ENCODE measurements at regions not wholly inside any gene's neighbourhood (a gene's known extent, or its start where the extent isn't known, plus 50 kb on each side); places are given as distances from the start of the nearest gene placed in this dataset.

GRCh38 chr4:181761156-181761555, 482.0 kb upstream of the TENM3 start:
- H3K27ac ChIP-seq (ENCODE audit: low read length), result no peak overlapping the region
- intact Hi-C loops (cut with DNase I), result no loop called here
- no peaks in the 10 kb centered on the region for H3K4me1 ChIP-seq (ENCODE audit: control insufficient read depth, insufficient read depth, low read length)
- no peaks in the 10 kb centered on the region for H3K27me3 ChIP-seq (ENCODE audit: control insufficient read depth, insufficient read depth)
- H3K4me3 ChIP-seq (ENCODE audit: low read length), result no peak overlapping the region
- ATAC-seq, result no peak
- no peaks in the 10 kb centered on the region for H3K9me3 ChIP-seq (ENCODE audit: control insufficient read depth, low read length)
- no peak for DNase-seq
- WGBS, result 54% methylated on average over 7 of the region's 7 CpGs

- Histone ChIP-seq H3K27me3 (ENCODE audit: control insufficient read depth, insufficient read depth) (no peaks in the 10 kb centered on the region), H3K9me3 (ENCODE audit: control insufficient read depth, low read length) (no peaks in the 10 kb centered on the region), H3K27ac (ENCODE audit: low read length) (no peak overlapping the region), H3K4me3 (ENCODE audit: low read length) (no peak overlapping the region), H3K4me1 (ENCODE audit: control insufficient read depth, insufficient read depth, low read length) (no peaks in the 10 kb centered on the region)
- 79% methylated on average over 9 of the region's 9 CpGs for WGBS
- no peak for DNase-seq
- no peak for ATAC-seq
- intact Hi-C loops (cut with DNase I), result no loop called here
These were observed 477.1 kb upstream of the TENM3 start for GRCh38 chr4:181766061-181766548.

GRCh38 chr4:181770971-181771370, 472.2 kb upstream of the TENM3 start:
- ATAC-seq (no peak), DNase-seq (no peak)
- H3K9me3 ChIP-seq (ENCODE audit: control insufficient read depth, low read length), result no peaks in the 10 kb centered on the region
- no peak overlapping the region for H3K27ac ChIP-seq (ENCODE audit: low read length)
- intact Hi-C loops (cut with DNase I), result no loop called here
- no peaks in the 10 kb centered on the region for H3K4me1 ChIP-seq (ENCODE audit: control insufficient read depth, insufficient read depth, low read length)
- WGBS, result 85% methylated on average over 1 of the region's 1 CpG
- H3K4me3 ChIP-seq (ENCODE audit: low read length), result no peak overlapping the region
- H3K27me3 ChIP-seq (ENCODE audit: control insufficient read depth, insufficient read depth), result no peaks in the 10 kb centered on the region

- H3K9me3 ChIP-seq (ENCODE audit: control insufficient read depth, low read length), result no peaks in the 10 kb centered on the region
- no peaks in the 10 kb centered on the region for H3K27me3 ChIP-seq (ENCODE audit: control insufficient read depth, insufficient read depth)
- intact Hi-C loops (cut with DNase I), result no loop called here
- H3K4me3 ChIP-seq (ENCODE audit: low read length), result no peak overlapping the region
- H3K27ac ChIP-seq (ENCODE audit: low read length), result no peak overlapping the region
- ATAC-seq (no peak), DNase-seq (no peak)
- H3K4me1 ChIP-seq (ENCODE audit: control insufficient read depth, insufficient read depth, low read length), result no peaks in the 10 kb centered on the region
- 76% methylated on average over 4 of the region's 4 CpGs for WGBS
These were observed 467.9 kb upstream of the TENM3 start for GRCh38 chr4:181775298-181775697.

- H3K4me3 ChIP-seq (ENCODE audit: low read length), result no peak overlapping the region
- no peaks in the 10 kb centered on the region for H3K27me3 ChIP-seq (ENCODE audit: control insufficient read depth, insufficient read depth)
- 74% methylated on average over 5 of the region's 5 CpGs for WGBS
- no peak for ATAC-seq
- no peaks in the 10 kb centered on the region for H3K4me1 ChIP-seq (ENCODE audit: control insufficient read depth, insufficient read depth, low read length)
- intact Hi-C loops (cut with DNase I), result no loop called here
- no peak for DNase-seq
- no peaks in the 10 kb centered on the region for H3K9me3 ChIP-seq (ENCODE audit: control insufficient read depth, low read length)
- no peak overlapping the region for H3K27ac ChIP-seq (ENCODE audit: low read length)
These were observed 466.7 kb upstream of the TENM3 start for GRCh38 chr4:181776264-181777054.

GRCh38 chr4:181777518-181777917, 465.7 kb upstream of the TENM3 start:
- intact Hi-C loops (cut with DNase I), result no loop called here
- Histone ChIP-seq H3K9me3 (ENCODE audit: control insufficient read depth, low read length) (no peaks in the 10 kb centered on the region), H3K27me3 (ENCODE audit: control insufficient read depth, insufficient read depth) (no peaks in the 10 kb centered on the region), H3K4me1 (ENCODE audit: control insufficient read depth, insufficient read depth, low read length) (no peaks in the 10 kb centered on the region), H3K4me3 (ENCODE audit: low read length) (no peak overlapping the region), H3K27ac (ENCODE audit: low read length) (no peak overlapping the region)
- 77% methylated on average over 2 of the region's 2 CpGs for WGBS
- DNase-seq (no peak), ATAC-seq (no peak)

GRCh38 chr4:181784881-181785280, 458.3 kb upstream of the TENM3 start:
- DNase-seq (no peak), ATAC-seq (no peak)
- H3K9me3 ChIP-seq (ENCODE audit: control insufficient read depth, low read length), result no peaks in the 10 kb centered on the region
- no peaks in the 10 kb centered on the region for H3K4me1 ChIP-seq (ENCODE audit: control insufficient read depth, insufficient read depth, low read length)
- no peak overlapping the region for H3K27ac ChIP-seq (ENCODE audit: low read length)
- 49% methylated on average over 2 of the region's 2 CpGs for WGBS
- intact Hi-C loops (cut with DNase I), result no loop called here
- no peak overlapping the region for H3K4me3 ChIP-seq (ENCODE audit: low read length)
- no peaks in the 10 kb centered on the region for H3K27me3 ChIP-seq (ENCODE audit: control insufficient read depth, insufficient read depth)

GRCh38 chr4:181792641-181793040, 450.6 kb upstream of the TENM3 start:
- DNase-seq, result no peak
- Histone ChIP-seq H3K4me1 (ENCODE audit: control insufficient read depth, insufficient read depth, low read length) (no peaks in the 10 kb centered on the region), H3K9me3 (ENCODE audit: control insufficient read depth, low read length) (peaks cover 2% of the 10 kb centered on the region), H3K27me3 (ENCODE audit: control insufficient read depth, insufficient read depth) (no peaks in the 10 kb centered on the region), H3K4me3 (ENCODE audit: low read length) (no peak overlapping the region), H3K27ac (ENCODE audit: low read length) (no peak overlapping the region)
- 13% methylated on average over 1 of the region's 1 CpG for WGBS
- ATAC-seq, result no peak
- intact Hi-C loops (cut with DNase I), result no loop called here

GRCh38 chr4:181793096-181793495, 450.1 kb upstream of the TENM3 start:
- no peak overlapping the region for H3K27ac ChIP-seq (ENCODE audit: low read length)
- DNase-seq (no peak), ATAC-seq (no peak)
- H3K4me3 ChIP-seq (ENCODE audit: low read length), result no peak overlapping the region
- H3K27me3 ChIP-seq (ENCODE audit: control insufficient read depth, insufficient read depth), result no peaks in the 10 kb centered on the region
- intact Hi-C loops (cut with DNase I), result no loop called here
- peaks cover 2% of the 10 kb centered on the region for H3K9me3 ChIP-seq (ENCODE audit: control insufficient read depth, low read length)
- 77% methylated on average over 6 of the region's 6 CpGs for WGBS
- no peaks in the 10 kb centered on the region for H3K4me1 ChIP-seq (ENCODE audit: control insufficient read depth, insufficient read depth, low read length)

- ATAC-seq (no peak), DNase-seq (no peak)
- no peaks in the 10 kb centered on the region for H3K27me3 ChIP-seq (ENCODE audit: control insufficient read depth, insufficient read depth)
- no peak overlapping the region for H3K27ac ChIP-seq (ENCODE audit: low read length)
- no peak overlapping the region for H3K4me3 ChIP-seq (ENCODE audit: low read length)
- intact Hi-C loops (cut with DNase I), result no loop called here
- 81% methylated on average over 8 of the region's 8 CpGs for WGBS
- peaks cover 2% of the 10 kb centered on the region for H3K9me3 ChIP-seq (ENCODE audit: control insufficient read depth, low read length)
- no peaks in the 10 kb centered on the region for H3K4me1 ChIP-seq (ENCODE audit: control insufficient read depth, insufficient read depth, low read length)
These were observed 446.7 kb upstream of the TENM3 start for GRCh38 chr4:181796502-181796901.

- DNase-seq (no peak), ATAC-seq (no peak)
- Histone ChIP-seq H3K4me3 (ENCODE audit: low read length) (no peak overlapping the region), H3K4me1 (ENCODE audit: control insufficient read depth, insufficient read depth, low read length) (no peaks in the 10 kb centered on the region), H3K27me3 (ENCODE audit: control insufficient read depth, insufficient read depth) (no peaks in the 10 kb centered on the region), H3K9me3 (ENCODE audit: control insufficient read depth, low read length) (peaks cover 2% of the 10 kb centered on the region), H3K27ac (ENCODE audit: low read length) (no peak overlapping the region)
- 72% methylated on average over 2 of the region's 2 CpGs for WGBS
- intact Hi-C loops (cut with DNase I), result no loop called here
These were observed 444.7 kb upstream of the TENM3 start for GRCh38 chr4:181798536-181798935.
